Tibial nerve (tissue), 4 donors: ENCODE measurements at regions not wholly inside any gene's neighbourhood (a gene's known extent, or its start where the extent isn't known, plus 50 kb on each side); places are given as distances from the start of the nearest gene placed in this dataset.

ENCODE experiments used
- EP300 ChIP-seq, 2 donors: sonication (generic); formaldehyde crosslinking; IDR thresholded peaks; one replicate each; pipeline ENCODE4 v1.6.1; 2017; ENCODE audit warnings: antibody characterized with exemption in 2 of 2, mild to moderate bottlenecking in 1 of 2
- POLR2A ChIP-seq, 2 donors: fragments of 450-650 bp; IDR thresholded peaks; one replicate each; pipeline ENCODE4 v1.6.1; 2017; ENCODE audit warnings: antibody characterized with exemption in 2 of 2, mild to moderate bottlenecking in 2 of 2, moderate library complexity in 2 of 2
- TF ChIP-seq, protein P1 (sequence below), 5 experiments: fragments of 200-600 bp in 3 of 5; fragments of 450-650 bp in 2 of 5; sonication (generic) in 3 of 5; IDR thresholded peaks; one replicate each; pipeline ENCODE4 v1.5.1; 2016 to 2019; ENCODE audit warnings: antibody characterized with exemption in 5 of 5, mild to moderate bottlenecking in 3 of 5, moderate library complexity in 2 of 5

DNA sequence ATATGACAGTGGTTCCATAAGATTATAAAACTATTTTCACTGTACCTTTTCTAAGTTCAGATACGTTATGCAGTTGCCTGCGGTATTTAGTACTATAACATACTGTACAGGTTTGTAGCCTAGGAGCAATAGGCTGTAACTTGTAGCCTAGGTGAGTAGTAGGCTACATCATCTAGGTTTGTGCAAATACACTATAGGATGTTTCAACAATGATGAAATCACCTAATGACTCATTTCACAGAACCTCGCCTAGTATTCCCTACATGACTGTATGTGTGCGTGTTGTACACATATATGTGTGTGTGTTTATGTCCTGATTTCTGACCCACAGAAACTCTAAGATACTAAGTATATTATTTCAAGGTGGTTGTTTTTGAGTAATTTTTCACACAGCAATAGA is 139.0 kb downstream of the HERPUD2 start:
- no peak for TF ChIP-seq POLR2A (IDR thresholded peaks at IDR 0.05)
- no peak for TF ChIP-seq EP300 (IDR thresholded peaks at IDR 0.05)
- TF ChIP-seq, protein P1, sequence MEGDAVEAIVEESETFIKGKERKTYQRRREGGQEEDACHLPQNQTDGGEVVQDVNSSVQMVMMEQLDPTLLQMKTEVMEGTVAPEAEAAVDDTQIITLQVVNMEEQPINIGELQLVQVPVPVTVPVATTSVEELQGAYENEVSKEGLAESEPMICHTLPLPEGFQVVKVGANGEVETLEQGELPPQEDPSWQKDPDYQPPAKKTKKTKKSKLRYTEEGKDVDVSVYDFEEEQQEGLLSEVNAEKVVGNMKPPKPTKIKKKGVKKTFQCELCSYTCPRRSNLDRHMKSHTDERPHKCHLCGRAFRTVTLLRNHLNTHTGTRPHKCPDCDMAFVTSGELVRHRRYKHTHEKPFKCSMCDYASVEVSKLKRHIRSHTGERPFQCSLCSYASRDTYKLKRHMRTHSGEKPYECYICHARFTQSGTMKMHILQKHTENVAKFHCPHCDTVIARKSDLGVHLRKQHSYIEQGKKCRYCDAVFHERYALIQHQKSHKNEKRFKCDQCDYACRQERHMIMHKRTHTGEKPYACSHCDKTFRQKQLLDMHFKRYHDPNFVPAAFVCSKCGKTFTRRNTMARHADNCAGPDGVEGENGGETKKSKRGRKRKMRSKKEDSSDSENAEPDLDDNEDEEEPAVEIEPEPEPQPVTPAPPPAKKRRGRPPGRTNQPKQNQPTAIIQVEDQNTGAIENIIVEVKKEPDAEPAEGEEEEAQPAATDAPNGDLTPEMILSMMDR (IDR thresholded peaks at IDR 0.05), result no peak
